DND-41 (cell line): ENCODE measurements at regions not wholly inside any gene's neighbourhood (a gene's known extent, or its start where the extent isn't known, plus 50 kb on each side); places are given as distances from the start of the nearest gene placed in this dataset.

Experiments
- ATAC-seq: fragments of 200-7000 bp; cut with Tn5 transposase; 3 replicates; pipeline ENCODE4 v1.9.1; 2021; ENCODE audit warnings: low read depth; ENCODE audit not compliant: insufficient read depth
- DNase-seq: peaks from one replicate; pipeline ENCODE4 v3.0.0-alpha.2; 2020
- H2AFZ ChIP-seq: 2 replicates; pipeline ENCODE4 v1.6.0; 2012; ENCODE audit warnings: low read depth, low read length
- H3K27ac ChIP-seq: 2 replicates; pipeline ENCODE4 v1.5.1; 2012; ENCODE audit warnings: low read length, inconsistent platforms
- H3K27me3 ChIP-seq: fragments of 200-600 bp; sonication (generic); 2 replicates; pipeline ENCODE4 v1.6.0; 2012; ENCODE audit warnings: low read length, mild to moderate bottlenecking, inconsistent platforms; ENCODE audit not compliant: insufficient read depth, poor library complexity
- H3K36me3 ChIP-seq: 2 replicates; pipeline ENCODE4 v1.5.1; 2012; ENCODE audit warnings: low read length, inconsistent platforms; ENCODE audit not compliant: insufficient read depth
- H3K4me1 ChIP-seq: 2 replicates; pipeline ENCODE4 v1.5.1; 2012; ENCODE audit warnings: mild to moderate bottlenecking, low read length; ENCODE audit not compliant: insufficient read depth
- H3K4me2 ChIP-seq: 2 replicates; pipeline ENCODE4 v1.6.0; 2012; ENCODE audit warnings: mild to moderate bottlenecking, moderate library complexity, low read length, inconsistent platforms; ENCODE audit not compliant: insufficient read depth
- H3K4me3 ChIP-seq, 2 experiments: fragments of 200-600 bp in 1 of 2; shearing (Covaris generic) in 1 of 2; 2 replicates each; pipeline ENCODE4 v1.5.1; 2012 to 2016; ENCODE audit warnings: inconsistent platforms in 2 of 2, low read length in 2 of 2, mild to moderate bottlenecking in 2 of 2, low read depth in 1 of 2, moderate library complexity in 1 of 2
- H3K79me2 ChIP-seq: 2 replicates; pipeline ENCODE4 v1.6.0; 2012; ENCODE audit warnings: low read length, inconsistent platforms; ENCODE audit not compliant: insufficient read depth
- H3K9ac ChIP-seq: 2 replicates; pipeline ENCODE4 v1.6.0; 2012; ENCODE audit warnings: low read depth, mild to moderate bottlenecking, inconsistent platforms, low read length, moderate library complexity
- H3K9me3 ChIP-seq: 2 replicates; pipeline ENCODE4 v1.5.1; 2012; ENCODE audit warnings: low read length, moderate library complexity, mild to moderate bottlenecking, inconsistent platforms; ENCODE audit not compliant: insufficient read depth, severe bottlenecking
- H4K20me1 ChIP-seq: 2 replicates; pipeline ENCODE4 v1.6.0; 2012; ENCODE audit warnings: low read length; ENCODE audit not compliant: insufficient read depth
- EZH2 ChIP-seq: IDR thresholded peaks from 3 replicates; pipeline ENCODE4 v1.6.1; 2012; ENCODE audit warnings: borderline replicate concordance, low read depth, mild to moderate bottlenecking, moderate library complexity, low read length, inconsistent platforms; ENCODE audit not compliant: severe bottlenecking
- TF ChIP-seq, protein P1 (sequence below): IDR thresholded peaks from 2 replicates; pipeline ENCODE4 v1.5.1; 2012; ENCODE audit warnings: borderline replicate concordance, low read length, moderate library complexity, mild to moderate bottlenecking; ENCODE audit not compliant: poor library complexity, severe bottlenecking; ENCODE audit errors: extremely low read depth

DNA sequence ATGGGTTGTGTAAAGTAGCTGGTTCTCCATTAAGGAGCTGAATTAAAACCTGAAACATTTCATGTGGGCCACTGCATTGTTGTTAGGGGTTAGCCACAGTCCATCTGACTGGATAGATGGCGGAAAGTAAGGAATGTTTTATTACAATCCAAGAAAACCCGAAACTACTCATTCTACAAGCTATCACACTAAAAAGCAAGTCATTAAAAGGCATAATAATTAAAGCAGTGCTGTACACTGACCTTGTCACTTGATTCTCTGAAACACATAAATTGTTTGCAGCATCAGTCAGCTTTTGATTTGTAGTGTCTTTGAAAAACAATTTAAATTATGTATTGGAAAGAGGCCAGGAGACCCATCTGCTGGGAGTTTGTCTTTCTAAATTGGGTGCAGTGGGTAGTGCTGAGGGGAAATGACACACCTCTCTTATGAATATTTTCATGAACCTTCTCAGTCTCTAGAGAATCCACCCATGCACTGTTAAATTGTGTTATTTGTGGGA lies 75.7 kb upstream of the ANK2 start:
- Histone ChIP-seq H3K4me3 (no peak overlapping the region), H3K9ac (no peak overlapping the region), H3K79me2 (no peaks in the 10 kb centered on the region), H3K27ac (no peak overlapping the region), H3K4me1 (no peaks in the 10 kb centered on the region), H3K9me3 (no peaks in the 10 kb centered on the region), H3K4me2 (no peak overlapping the region), H2AFZ (no peak overlapping the region), H3K36me3 (no peaks in the 10 kb centered on the region), H4K20me1 (no peaks in the 10 kb centered on the region), H3K27me3 (no peaks in the 10 kb centered on the region)
- TF ChIP-seq EZH2: no peak
- TF ChIP-seq, protein P1, sequence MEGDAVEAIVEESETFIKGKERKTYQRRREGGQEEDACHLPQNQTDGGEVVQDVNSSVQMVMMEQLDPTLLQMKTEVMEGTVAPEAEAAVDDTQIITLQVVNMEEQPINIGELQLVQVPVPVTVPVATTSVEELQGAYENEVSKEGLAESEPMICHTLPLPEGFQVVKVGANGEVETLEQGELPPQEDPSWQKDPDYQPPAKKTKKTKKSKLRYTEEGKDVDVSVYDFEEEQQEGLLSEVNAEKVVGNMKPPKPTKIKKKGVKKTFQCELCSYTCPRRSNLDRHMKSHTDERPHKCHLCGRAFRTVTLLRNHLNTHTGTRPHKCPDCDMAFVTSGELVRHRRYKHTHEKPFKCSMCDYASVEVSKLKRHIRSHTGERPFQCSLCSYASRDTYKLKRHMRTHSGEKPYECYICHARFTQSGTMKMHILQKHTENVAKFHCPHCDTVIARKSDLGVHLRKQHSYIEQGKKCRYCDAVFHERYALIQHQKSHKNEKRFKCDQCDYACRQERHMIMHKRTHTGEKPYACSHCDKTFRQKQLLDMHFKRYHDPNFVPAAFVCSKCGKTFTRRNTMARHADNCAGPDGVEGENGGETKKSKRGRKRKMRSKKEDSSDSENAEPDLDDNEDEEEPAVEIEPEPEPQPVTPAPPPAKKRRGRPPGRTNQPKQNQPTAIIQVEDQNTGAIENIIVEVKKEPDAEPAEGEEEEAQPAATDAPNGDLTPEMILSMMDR: no peak
- DNase-seq (no peak), ATAC-seq (no peak)

DNA sequence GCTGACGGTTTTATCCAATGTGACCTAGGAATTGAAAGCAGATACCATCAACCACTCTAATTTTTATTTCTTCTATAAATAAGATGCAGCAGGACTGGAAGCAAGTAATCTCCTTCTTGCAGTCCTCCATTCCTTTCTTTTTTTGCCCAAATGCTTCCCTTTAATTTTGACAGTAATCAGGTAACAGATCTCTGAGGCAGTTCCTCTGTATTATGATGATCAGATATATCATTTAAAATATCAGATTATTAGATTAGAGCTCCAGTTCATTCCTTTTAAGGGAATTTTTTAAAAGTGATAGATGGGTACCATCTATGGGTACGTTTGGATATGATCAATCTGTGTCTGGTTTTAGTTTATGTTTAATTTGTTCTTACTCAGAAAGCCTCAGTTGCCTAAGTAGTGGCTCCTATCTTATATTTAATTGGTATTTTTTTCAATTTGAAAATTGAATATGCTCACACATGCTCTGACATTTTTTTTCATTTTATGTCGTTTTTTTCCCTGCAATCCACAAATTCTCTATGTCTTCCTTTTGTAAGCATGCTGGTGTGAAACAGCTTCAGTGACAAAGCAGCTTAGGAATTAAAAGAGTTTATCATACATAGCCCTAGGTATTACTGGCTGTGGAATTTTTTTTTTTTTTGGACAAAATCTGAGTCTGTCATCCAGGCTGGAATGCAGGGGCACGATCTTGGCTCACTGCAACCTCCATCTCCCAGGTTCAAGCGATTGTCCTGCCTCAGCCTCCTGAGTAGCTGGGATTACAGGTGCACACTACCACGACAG lies 73.7 kb upstream of the ANK2 start:
- Histone ChIP-seq H3K36me3 (no peaks in the 10 kb centered on the region), H2AFZ (no peak overlapping the region), H3K4me1 (no peaks in the 10 kb centered on the region), H3K4me3 (no peak overlapping the region), H3K9me3 (peaks cover 2% of the 10 kb centered on the region), H3K79me2 (no peaks in the 10 kb centered on the region), H4K20me1 (no peaks in the 10 kb centered on the region), H3K27me3 (no peaks in the 10 kb centered on the region), H3K4me2 (no peak overlapping the region), H3K27ac (no peak overlapping the region), H3K9ac (no peak overlapping the region)
- DNase-seq (no peak), ATAC-seq (no peak)
- TF ChIP-seq, protein P1: no peak
- TF ChIP-seq EZH2: no peak

DNA sequence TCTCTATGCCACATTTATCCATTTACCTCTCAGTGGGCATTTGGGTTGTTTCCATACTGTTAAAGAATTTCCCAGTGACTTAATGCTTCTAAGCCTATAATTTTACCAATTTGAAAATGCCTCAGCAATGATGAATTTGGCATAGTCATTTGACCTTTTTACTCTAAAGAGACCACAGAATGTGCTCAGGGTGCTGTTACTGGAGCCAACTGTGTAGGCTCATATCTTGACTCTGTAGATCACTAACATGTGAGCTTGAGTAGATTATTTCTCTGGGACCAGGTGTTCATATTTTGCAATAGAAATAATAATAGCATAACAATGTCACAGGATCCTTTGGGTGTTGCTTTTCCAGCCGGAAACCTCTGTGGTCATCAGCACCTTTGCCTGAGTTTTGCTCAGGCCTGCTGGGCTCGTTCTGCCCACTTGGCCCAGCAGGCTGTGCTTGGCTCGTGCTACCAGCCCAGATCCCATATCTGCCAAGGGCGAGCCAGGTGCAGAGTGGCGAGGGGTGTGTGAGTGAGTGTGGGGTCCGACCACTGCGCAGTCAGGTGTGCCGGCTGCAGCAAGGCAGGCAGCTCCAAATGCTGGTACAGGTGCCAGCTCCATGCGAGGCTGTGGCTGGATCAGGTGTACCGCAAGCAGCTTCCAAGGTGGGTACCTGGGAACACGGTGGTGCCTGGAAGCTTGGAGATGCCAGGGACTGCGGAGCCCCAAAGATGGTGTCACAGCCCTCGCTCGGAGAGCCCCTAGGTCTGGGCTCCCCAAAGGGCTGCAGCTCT lies 70.6 kb upstream of the ANK2 start:
- H3K36me3 ChIP-seq: no peaks in the 10 kb centered on the region
- no peak for DNase-seq
- no peak overlapping the region for H2AFZ ChIP-seq
- no peaks in the 10 kb centered on the region for H3K4me1 ChIP-seq
- no peaks in the 10 kb centered on the region for H4K20me1 ChIP-seq
- H3K79me2 ChIP-seq: no peaks in the 10 kb centered on the region
- no peak overlapping the region for H3K9ac ChIP-seq
- H3K4me2 ChIP-seq: no peak overlapping the region
- TF ChIP-seq, protein P1: no peak
- TF ChIP-seq EZH2: no peak
- H3K9me3 ChIP-seq: peaks cover 2% of the 10 kb centered on the region
- H3K4me3 ChIP-seq: no peak overlapping the region
- H3K27me3 ChIP-seq: no peaks in the 10 kb centered on the region
- ATAC-seq: no peak
- H3K27ac ChIP-seq: no peak overlapping the region
